PFSK-1 (cell line): ENCODE measurements at regions not wholly inside any gene's neighbourhood (a gene's known extent, or its start where the extent isn't known, plus 50 kb on each side); places are given as distances from the start of the nearest gene placed in this dataset.

Experiments
- FOXP2 ChIP-seq: optimal IDR thresholded peaks from 2 replicates; pipeline ENCODE3; 2011; ENCODE audit warnings: borderline replicate concordance, control low read depth, inconsistent platforms; ENCODE audit not compliant: insufficient read depth; ENCODE audit errors: extremely low read length, extremely low read depth
- POLR2AphosphoS5 ChIP-seq: IDR thresholded peaks from 2 replicates; pipeline ENCODE4 v1.6.1; 2012; ENCODE audit warnings: low read depth, mild to moderate bottlenecking, control low read depth, low read length, moderate library complexity
- REST ChIP-seq, 2 experiments: IDR thresholded peaks; 2 replicates each; pipeline versions ENCODE4 v1.6.1 to v1.8.0; 2011 to 2012; ENCODE audit warnings: low read depth in 2 of 2, low read length in 2 of 2, control low read depth in 1 of 2, inconsistent platforms in 1 of 2, mild to moderate bottlenecking in 1 of 2, moderate library complexity in 1 of 2; ENCODE audit not compliant: insufficient read depth in 1 of 2
- SIN3A ChIP-seq: IDR thresholded peaks from 2 replicates; pipeline ENCODE4 v1.6.1; 2012; ENCODE audit warnings: mild to moderate bottlenecking, low read length, moderate library complexity, borderline replicate concordance; ENCODE audit not compliant: insufficient read depth
- TAF1 ChIP-seq: IDR thresholded peaks from 2 replicates; pipeline ENCODE4 v1.6.1; 2012; ENCODE audit warnings: low read length, control low read depth, borderline replicate concordance; ENCODE audit not compliant: insufficient read depth

GRCh38 chr18:42458226-42458625 is 503.2 kb downstream of the PIK3C3 start:
- TF ChIP-seq FOXP2, result no peak
- no peak for TF ChIP-seq REST (IDR thresholded peaks at IDR 0.05; ENCODE audit: insufficient read depth in 1 of 2, low read depth in 2 of 2, low read length in 2 of 2)
- no peak for TF ChIP-seq TAF1
- no peak for TF ChIP-seq POLR2AphosphoS5
- TF ChIP-seq SIN3A, result no peak

- TF ChIP-seq SIN3A (no peak), FOXP2 (no peak), POLR2AphosphoS5 (no peak), REST (IDR thresholded peaks at IDR 0.05; ENCODE audit: insufficient read depth in 1 of 2, low read depth in 2 of 2, low read length in 2 of 2) (no peak), TAF1 (no peak)
These were observed 504.8 kb downstream of the PIK3C3 start for GRCh38 chr18:42459873-42460272.

- TF ChIP-seq REST (IDR thresholded peaks at IDR 0.05; ENCODE audit: insufficient read depth in 1 of 2, low read depth in 2 of 2, low read length in 2 of 2), result no peak
- no peak for TF ChIP-seq FOXP2
- TF ChIP-seq POLR2AphosphoS5, result no peak
- TF ChIP-seq SIN3A, result no peak
- TF ChIP-seq TAF1, result no peak
These were observed 516.9 kb downstream of the PIK3C3 start for GRCh38 chr18:42471885-42472284.

- no peak for TF ChIP-seq FOXP2
- TF ChIP-seq POLR2AphosphoS5, result no peak
- no peak for TF ChIP-seq REST (IDR thresholded peaks at IDR 0.05; ENCODE audit: insufficient read depth in 1 of 2, low read depth in 2 of 2, low read length in 2 of 2)
- no peak for TF ChIP-seq SIN3A
- no peak for TF ChIP-seq TAF1
These were observed 518.6 kb downstream of the PIK3C3 start for GRCh38 chr18:42473611-42474010.

GRCh38 chr18:42474577-42474976 is 519.5 kb downstream of the PIK3C3 start:
- TF ChIP-seq POLR2AphosphoS5 (no peak), REST (IDR thresholded peaks at IDR 0.05; ENCODE audit: insufficient read depth in 1 of 2, low read depth in 2 of 2, low read length in 2 of 2) (no peak), TAF1 (no peak), FOXP2 (no peak), SIN3A (no peak)
